H1 (cell line): ENCODE measurements at regions not wholly inside any gene's neighbourhood (a gene's known extent, or its start where the extent isn't known, plus 50 kb on each side); places are given as distances from the start of the nearest gene placed in this dataset.

Experiments
- CTCF ChIA-PET: fragments of 300-600 bp; sonication (Branson Sonifier 250); formaldehyde crosslinking; loops from one replicate; lab custom pipeline; 2021; ENCODE audit not compliant: partially characterized antibody; lab: Charles Lee
- POLR2A ChIA-PET: fragments of 300-600 bp; sonication (Branson Sonifier 250); formaldehyde crosslinking; loops from one replicate; lab custom pipeline; 2021; ENCODE audit warnings: inconsistent platforms; ENCODE audit not compliant: partially characterized antibody; lab: Charles Lee
- DNase-seq, 2 experiments: peaks; one replicate each; pipeline versions ENCODE4 v3.0.0 to v3.0.0-alpha.2; 2010 to 2022; ENCODE audit warnings: low spot score in 2 of 2, low read depth in 1 of 2, mixed read lengths in 1 of 2
- FAIRE-seq: peaks from 2 replicates; lab custom pipeline; 2011; peaks lifted over from hg19 to GRCh38; lab: Jason Lieb, UNC
- H2AFZ ChIP-seq: 2 replicates; pipeline ENCODE4 v1.8.1; 2012; ENCODE audit warnings: low read length, inconsistent platforms
- H2AK5ac ChIP-seq: 2 replicates; pipeline ENCODE4 v1.6.1; 2013; ENCODE audit warnings: low read depth, low read length
- H2BK120ac ChIP-seq: replicated peaks from 2 replicates; pipeline ENCODE3; 2013; ENCODE audit warnings: low read depth, low read length, inconsistent platforms
- H2BK12ac ChIP-seq: 2 replicates; pipeline ENCODE4 v1.6.1; 2013; ENCODE audit warnings: low read depth, low read length
- H2BK15ac ChIP-seq: 2 replicates; pipeline ENCODE4 v1.6.1; 2013; ENCODE audit warnings: low read length
- H2BK20ac ChIP-seq: 2 replicates; pipeline ENCODE4 v1.6.1; 2013; ENCODE audit warnings: low read length
- H2BK5ac ChIP-seq: 2 replicates; pipeline ENCODE4 v1.6.1; 2013; ENCODE audit warnings: low read depth, low read length
- H3K14ac ChIP-seq: 2 replicates; pipeline ENCODE4 v1.6.1; 2013; ENCODE audit warnings: inconsistent platforms; ENCODE audit not compliant: insufficient read length
- H3K18ac ChIP-seq: 2 replicates; pipeline ENCODE4 v1.6.1; 2013; ENCODE audit warnings: low read length; ENCODE audit errors: extremely low read depth
- H3K23ac ChIP-seq: 2 replicates; pipeline ENCODE4 v1.6.1; 2013; ENCODE audit warnings: inconsistent platforms; ENCODE audit not compliant: insufficient read length
- H3K23me2 ChIP-seq: 2 replicates; pipeline ENCODE4 v1.6.1; 2013; ENCODE audit warnings: low read depth, low read length
- H3K27ac ChIP-seq: 2 replicates; pipeline ENCODE4 v1.6.1; 2011; ENCODE audit warnings: low read depth, low read length, inconsistent platforms
- H3K27me3 ChIP-seq, 4 experiments: replicated peaks in 1 of 4; 1 replicate in 1 of 4; 2 replicates in 3 of 4; pipeline versions ENCODE4 v1.6.1 to v1.8.1; 2011 to 2013; ENCODE audit warnings: low read length in 3 of 4, mild to moderate bottlenecking in 3 of 4, inconsistent platforms in 2 of 4, mixed read lengths in 2 of 4, moderate library complexity in 1 of 4; ENCODE audit not compliant: control insufficient read depth in 3 of 4, insufficient read depth in 3 of 4; ENCODE audit errors: extremely low read depth in 1 of 4
- H3K36me3 ChIP-seq, 4 experiments: 2 replicates each; pipeline versions ENCODE4 v1.6.1 to v1.8.1; 2011 to 2013; ENCODE audit warnings: mild to moderate bottlenecking in 4 of 4, low read length in 3 of 4, moderate library complexity in 2 of 4, control low read depth in 1 of 4, inconsistent platforms in 1 of 4; ENCODE audit not compliant: insufficient read depth in 4 of 4, control insufficient read depth in 2 of 4
- H3K4ac ChIP-seq: replicated peaks from 2 replicates; pipeline ENCODE3; 2013; ENCODE audit warnings: low read length, low read depth, mixed read lengths, inconsistent platforms; ENCODE audit not compliant: insufficient read length
- H3K4me1 ChIP-seq, 4 experiments: replicated peaks in 1 of 4; 1 replicate in 1 of 4; 2 replicates in 3 of 4; pipeline versions ENCODE4 v1.6.1 to v1.8.1; 2011 to 2013; ENCODE audit warnings: low read length in 3 of 4, inconsistent platforms in 2 of 4, mixed read lengths in 1 of 4; ENCODE audit not compliant: insufficient read depth in 4 of 4, control insufficient read depth in 3 of 4
- H3K4me2 ChIP-seq, 2 experiments: 2 replicates each; pipeline versions ENCODE4 v1.6.1 to v1.8.1; 2011 to 2013; ENCODE audit warnings: low read depth in 2 of 2, low read length in 2 of 2, control low read depth in 1 of 2, inconsistent platforms in 1 of 2, mild to moderate bottlenecking in 1 of 2; ENCODE audit not compliant: insufficient read depth in 1 of 2
- H3K4me3 ChIP-seq, 4 experiments: fragments of 200-600, 300-600 bp in 1 of 4; sonication (generic), shearing (Covaris generic), sonication (Bioruptor Twin) in 1 of 4; 2 replicates each; pipeline versions ENCODE4 v1.5.1 to v1.8.1; 2011 to 2016; ENCODE audit warnings: low read length in 4 of 4, low read depth in 3 of 4, control low read depth in 2 of 4, inconsistent platforms in 2 of 4, mild to moderate bottlenecking in 2 of 4, mixed read lengths in 1 of 4, moderate library complexity in 1 of 4; ENCODE audit not compliant: insufficient read depth in 2 of 4; ENCODE audit errors: extremely low read depth in 1 of 4
- H3K56ac ChIP-seq: replicated peaks from 2 replicates; pipeline ENCODE3; 2013; ENCODE audit warnings: low read depth, mild to moderate bottlenecking, mixed read lengths, low read length, inconsistent platforms; ENCODE audit not compliant: insufficient read length
- H3K79me1 ChIP-seq: 2 replicates; pipeline ENCODE4 v1.6.1; 2013; ENCODE audit warnings: low read depth, low read length, control low read depth
- H3K79me2 ChIP-seq, 2 experiments: 2 replicates each; pipeline versions ENCODE4 v1.6.1 to v1.8.1; 2012 to 2013; ENCODE audit warnings: low read length in 2 of 2, mild to moderate bottlenecking in 2 of 2, inconsistent platforms in 1 of 2; ENCODE audit not compliant: insufficient read depth in 2 of 2, control insufficient read depth in 1 of 2
- H3K9ac ChIP-seq, 4 experiments: replicated peaks in 1 of 4; 1 replicate in 1 of 4; 2 replicates in 3 of 4; pipeline versions ENCODE4 v1.6.1 to v1.8.1; 2011 to 2013; ENCODE audit warnings: low read depth in 3 of 4, low read length in 3 of 4, control low read depth in 2 of 4, mild to moderate bottlenecking in 2 of 4, moderate library complexity in 2 of 4, inconsistent platforms in 1 of 4; ENCODE audit errors: extremely low read depth in 1 of 4
- H3K9me3 ChIP-seq, 2 experiments: 2 replicates each; pipeline versions ENCODE4 v1.6.1 to v1.8.1; 2012 to 2013; ENCODE audit warnings: mild to moderate bottlenecking in 2 of 2, moderate library complexity in 2 of 2, control low read depth in 1 of 2, inconsistent platforms in 1 of 2, low read depth in 1 of 2, low read length in 1 of 2, mixed read lengths in 1 of 2; ENCODE audit not compliant: insufficient read depth in 2 of 2
- H4K20me1 ChIP-seq, 2 experiments: replicated peaks in 1 of 2; 2 replicates each; pipeline versions ENCODE3 to v1.8.1; 2011 to 2013; ENCODE audit warnings: inconsistent platforms in 2 of 2, low read length in 2 of 2, mild to moderate bottlenecking in 1 of 2; ENCODE audit not compliant: insufficient read depth in 2 of 2, control insufficient read depth in 1 of 2
- H4K5ac ChIP-seq: 2 replicates; pipeline ENCODE4 v1.6.1; 2013; ENCODE audit warnings: low read length, low read depth, mixed read lengths, inconsistent platforms; ENCODE audit not compliant: insufficient read length
- H4K8ac ChIP-seq: 2 replicates; pipeline ENCODE4 v1.8.0; 2013; ENCODE audit warnings: mild to moderate bottlenecking, moderate library complexity, low read length, inconsistent platforms; ENCODE audit not compliant: insufficient read depth; ENCODE audit errors: extremely low read depth
- H4K91ac ChIP-seq: replicated peaks from 2 replicates; pipeline ENCODE3; 2013; ENCODE audit warnings: low read length, mixed read lengths, inconsistent platforms; ENCODE audit not compliant: insufficient read length
- JUND ChIP-seq: IDR thresholded peaks from 2 replicates; pipeline ENCODE4 v1.6.1; 2011; ENCODE audit warnings: mild to moderate bottlenecking, improper control_type of control experiment, low read length
- WGBS, 2 experiments: shearing (Covaris generic) in 1 of 2; methylation state at CpG; one replicate each; pipeline versions ENCODE4 v1.1.6 to v1.1.7; 2013 to 2015; ENCODE audit warnings: low lambda C conversion rate in 2 of 2, mixed read lengths in 2 of 2, inconsistent platforms in 1 of 2, low coverage in 1 of 2, missing lambda C conversion rate in 1 of 2; ENCODE audit not compliant: insufficient replicate concordance in 2 of 2, insufficient coverage in 1 of 2, insufficient read length in 1 of 2; ENCODE audit errors: extremely low coverage in 1 of 2, missing lambda C conversion rate in 1 of 2; 5-methylcytosine and 5-hydroxymethylcytosine counted together

DNA sequence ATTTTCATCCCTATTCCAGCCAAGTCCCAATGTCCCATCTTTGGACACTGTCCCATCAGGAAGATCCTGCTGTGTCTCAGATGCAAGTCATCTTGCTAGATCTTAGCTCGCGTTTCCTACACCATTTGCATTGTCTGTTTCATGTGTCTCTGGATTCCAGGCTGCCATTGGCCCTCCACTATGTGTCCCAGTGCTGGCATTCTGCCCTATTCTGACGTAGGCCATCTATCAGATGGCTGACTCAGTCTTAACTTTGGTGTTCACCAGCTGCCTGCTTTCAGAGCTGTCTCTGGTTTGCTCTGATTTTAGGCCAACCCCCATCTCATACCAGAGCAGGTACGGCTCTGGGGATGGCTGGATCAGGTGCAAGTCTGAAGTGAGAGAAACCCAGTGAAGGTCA lies 300.9 kb upstream of the ASIC2 start:
- H3K36me3 ChIP-seq, result no peaks in the 10 kb centered on the region
- H3K23me2 ChIP-seq, result peaks cover 3% of the 10 kb centered on the region; the same call in 1 of the 2 replicates
- no peak overlapping the region for H3K9ac ChIP-seq
- H2BK5ac ChIP-seq, result no peak overlapping the region
- H4K91ac ChIP-seq, result no peak overlapping the region
- H3K9me3 ChIP-seq, result no peaks in the 10 kb centered on the region
- no peak overlapping the region for H2BK15ac ChIP-seq
- FAIRE-seq (no peak), DNase-seq (no peak)
- 0 out of 2 replicates have a peak, but pooled peaks cover 2% of the 10 kb centered on the region for H3K79me1 ChIP-seq
- no peak overlapping the region for H4K5ac ChIP-seq
- CTCF ChIA-PET, result interaction anchor here (1.3 to 4.4 kb wide), 3 partner anchors 8 to 54 kb away, joined by 3 to 17 read pairs (median 5); no protein-coding TSS in a partner anchor
- no peak overlapping the region for H3K23ac ChIP-seq
- no peak overlapping the region for H4K8ac ChIP-seq
- H4K20me1 ChIP-seq, result no peaks in the 10 kb centered on the region
- TF ChIP-seq JUND, result no peak
- no peak overlapping the region for H3K4me2 ChIP-seq
- no peak overlapping the region for H3K27ac ChIP-seq
- H3K79me2 ChIP-seq, result no peaks in the 10 kb centered on the region
- POLR2A ChIA-PET, result interaction anchor here (1.2 kb wide), 1 partner anchor 13 kb away, joined by 3 read pairs; no protein-coding TSS in a partner anchor
- no peak overlapping the region for H2BK12ac ChIP-seq
- no peaks in the 10 kb centered on the region for H3K27me3 ChIP-seq
- no peak overlapping the region for H2BK120ac ChIP-seq
- no peak overlapping the region for H3K4ac ChIP-seq
- peaks cover 0 to 6% (median 0%) of the 10 kb centered on the region in 4 experiments; a peak in 1 of 7 replicates for H3K4me1 ChIP-seq
- H2AFZ ChIP-seq, result no peak overlapping the region
- H2BK20ac ChIP-seq, result no peak overlapping the region
- H3K18ac ChIP-seq, result no peak overlapping the region
- no peak overlapping the region for H3K56ac ChIP-seq
- H3K14ac ChIP-seq, result no peak overlapping the region
- no peak overlapping the region for H2AK5ac ChIP-seq
- no peak overlapping the region for H3K4me3 ChIP-seq
- 87% methylated on average over 4 of the region's 4 CpGs; no CpG with 5 or more reads in 1 of the 2 experiments for WGBS, 2 experiments
